ENCODE measurements at regions not wholly inside any gene's neighbourhood (a gene's known extent, or its start where the extent isn't known, plus 50 kb on each side); places are given as distances from the start of the nearest gene placed in this dataset.
"Not testable (repeated sequence)": the region's sequence is repeated elsewhere in the genome, so short reads cannot be mapped to it uniquely, and the experiment has no call there.

DNA sequence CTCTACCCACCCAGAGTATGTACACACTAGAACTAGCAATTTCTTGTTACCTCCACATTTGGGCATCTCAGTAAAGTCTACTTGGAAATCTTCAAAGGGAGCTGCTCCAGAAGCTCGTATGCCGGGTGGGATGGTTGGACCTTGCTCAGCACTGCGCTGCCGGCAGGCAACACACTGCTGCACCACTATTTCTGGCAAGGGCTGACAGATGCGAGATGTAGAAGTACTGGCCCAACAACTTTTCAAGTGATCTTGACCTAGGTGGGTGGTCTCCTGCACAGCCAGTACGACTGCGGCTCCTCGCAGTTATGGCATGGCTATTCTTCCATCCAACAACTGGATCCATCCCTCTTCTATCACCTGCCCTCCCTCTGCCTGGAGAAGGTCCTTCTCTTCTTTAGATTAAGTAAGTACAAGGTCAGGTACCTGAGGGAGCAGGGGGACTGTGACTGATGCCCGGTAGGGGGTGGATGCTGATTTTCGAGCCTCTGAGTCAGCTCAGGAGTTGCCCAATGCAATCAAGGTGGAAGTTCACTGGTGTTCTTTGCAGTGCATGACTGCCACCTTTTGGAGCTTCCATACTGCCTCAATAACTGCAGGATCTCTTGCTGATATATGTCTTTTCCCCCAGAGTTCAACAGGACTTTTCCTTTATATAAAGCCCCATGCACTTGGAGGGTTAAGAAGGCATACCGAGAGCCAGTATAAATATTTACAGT lies 100.4 kb upstream of the SLC1A4 start:
- TF ChIP-seq EP300 (IDR thresholded peaks at IDR 0.05), result no peak
- TF ChIP-seq, protein P1, sequence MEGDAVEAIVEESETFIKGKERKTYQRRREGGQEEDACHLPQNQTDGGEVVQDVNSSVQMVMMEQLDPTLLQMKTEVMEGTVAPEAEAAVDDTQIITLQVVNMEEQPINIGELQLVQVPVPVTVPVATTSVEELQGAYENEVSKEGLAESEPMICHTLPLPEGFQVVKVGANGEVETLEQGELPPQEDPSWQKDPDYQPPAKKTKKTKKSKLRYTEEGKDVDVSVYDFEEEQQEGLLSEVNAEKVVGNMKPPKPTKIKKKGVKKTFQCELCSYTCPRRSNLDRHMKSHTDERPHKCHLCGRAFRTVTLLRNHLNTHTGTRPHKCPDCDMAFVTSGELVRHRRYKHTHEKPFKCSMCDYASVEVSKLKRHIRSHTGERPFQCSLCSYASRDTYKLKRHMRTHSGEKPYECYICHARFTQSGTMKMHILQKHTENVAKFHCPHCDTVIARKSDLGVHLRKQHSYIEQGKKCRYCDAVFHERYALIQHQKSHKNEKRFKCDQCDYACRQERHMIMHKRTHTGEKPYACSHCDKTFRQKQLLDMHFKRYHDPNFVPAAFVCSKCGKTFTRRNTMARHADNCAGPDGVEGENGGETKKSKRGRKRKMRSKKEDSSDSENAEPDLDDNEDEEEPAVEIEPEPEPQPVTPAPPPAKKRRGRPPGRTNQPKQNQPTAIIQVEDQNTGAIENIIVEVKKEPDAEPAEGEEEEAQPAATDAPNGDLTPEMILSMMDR (IDR thresholded peaks at IDR 0.05), result no peak
- TF ChIP-seq POLR2A (IDR thresholded peaks at IDR 0.05), result no peak
- peaks cover 0 to 7% of the 10 kb centered on the region in 2 donors for H3K27me3 ChIP-seq
- no peak overlapping the region for H3K27ac ChIP-seq
- no peaks in the 10 kb centered on the region for H3K36me3 ChIP-seq
- H3K9me3 ChIP-seq, result peaks cover 0 to 9% (median 0%) of the 10 kb centered on the region in 4 donors
- H3K4me3 ChIP-seq, result no peak overlapping the region
- WGBS, 2 donors, result 80 to 82% methylated on average over 11 of the region's 11 CpGs
- no peak for DNase-seq (ENCODE audit: low spot score in 2 of 2)
- no peaks in the 10 kb centered on the region for H3K4me1 ChIP-seq

DNA sequence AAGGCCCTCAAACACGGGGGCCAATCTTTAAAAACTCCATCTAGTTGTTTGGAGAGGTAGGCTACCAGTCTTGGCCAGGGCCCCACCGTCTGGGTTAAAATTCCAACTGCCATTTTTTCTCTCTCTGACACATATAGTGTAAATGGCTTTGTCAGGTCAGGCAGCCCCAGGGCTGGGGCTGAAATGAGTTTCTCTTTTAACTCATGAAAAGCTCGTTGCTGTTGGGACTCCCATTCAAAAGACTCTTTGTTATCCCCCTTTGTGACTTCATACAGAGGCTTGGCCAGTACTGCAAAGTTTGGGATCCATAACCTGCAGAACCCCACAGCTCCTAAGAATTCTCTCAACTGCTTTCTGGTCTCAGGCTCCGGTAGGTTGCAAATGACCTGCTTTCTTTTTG lies 99.4 kb upstream of the SLC1A4 start:
- peaks cover 0 to 7% of the 10 kb centered on the region in 2 donors for H3K27me3 ChIP-seq
- 46 to 54% methylated on average over 4 of the region's 4 CpGs for WGBS, 2 donors
- H3K27ac ChIP-seq, result no peak overlapping the region
- H3K36me3 ChIP-seq, result no peaks in the 10 kb centered on the region
- peaks cover 0 to 9% (median 0%) of the 10 kb centered on the region in 4 donors for H3K9me3 ChIP-seq
- TF ChIP-seq POLR2A (IDR thresholded peaks at IDR 0.05) (no peak), EP300 (IDR thresholded peaks at IDR 0.05) (no peak)
- TF ChIP-seq, protein P1 (IDR thresholded peaks at IDR 0.05), result no peak
- H3K4me3 ChIP-seq, result no peak overlapping the region
- no peak for DNase-seq (ENCODE audit: low spot score in 2 of 2)
- H3K4me1 ChIP-seq, result no peaks in the 10 kb centered on the region

DNA sequence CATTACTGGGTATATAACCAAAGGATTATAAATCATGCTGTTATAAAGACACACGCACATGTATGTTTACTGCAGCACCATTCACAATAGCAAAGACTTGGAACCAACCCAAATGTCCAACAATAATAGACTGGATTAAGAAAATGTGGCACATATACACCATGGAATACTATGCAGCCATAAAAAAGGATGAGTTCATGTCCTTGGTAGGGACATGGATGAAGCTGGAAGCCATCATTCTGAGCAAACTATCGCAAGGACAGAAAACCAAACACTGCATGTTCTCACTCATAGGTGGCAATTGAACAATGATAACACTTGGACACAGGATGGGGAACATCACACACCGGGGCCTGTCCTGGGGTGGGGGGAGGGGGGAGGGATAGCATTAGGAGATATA lies 92.6 kb upstream of the SLC1A4 start:
- not testable (repeated sequence) for H3K9me3 ChIP-seq; H3K27ac ChIP-seq; H3K36me3 ChIP-seq; H3K4me3 ChIP-seq; H3K27me3 ChIP-seq; DNase-seq (ENCODE audit: low spot score in 2 of 2); H3K4me1 ChIP-seq
- WGBS, 2 donors, result 90 to 93% methylated on average over 3 of the region's 3 CpGs

DNA sequence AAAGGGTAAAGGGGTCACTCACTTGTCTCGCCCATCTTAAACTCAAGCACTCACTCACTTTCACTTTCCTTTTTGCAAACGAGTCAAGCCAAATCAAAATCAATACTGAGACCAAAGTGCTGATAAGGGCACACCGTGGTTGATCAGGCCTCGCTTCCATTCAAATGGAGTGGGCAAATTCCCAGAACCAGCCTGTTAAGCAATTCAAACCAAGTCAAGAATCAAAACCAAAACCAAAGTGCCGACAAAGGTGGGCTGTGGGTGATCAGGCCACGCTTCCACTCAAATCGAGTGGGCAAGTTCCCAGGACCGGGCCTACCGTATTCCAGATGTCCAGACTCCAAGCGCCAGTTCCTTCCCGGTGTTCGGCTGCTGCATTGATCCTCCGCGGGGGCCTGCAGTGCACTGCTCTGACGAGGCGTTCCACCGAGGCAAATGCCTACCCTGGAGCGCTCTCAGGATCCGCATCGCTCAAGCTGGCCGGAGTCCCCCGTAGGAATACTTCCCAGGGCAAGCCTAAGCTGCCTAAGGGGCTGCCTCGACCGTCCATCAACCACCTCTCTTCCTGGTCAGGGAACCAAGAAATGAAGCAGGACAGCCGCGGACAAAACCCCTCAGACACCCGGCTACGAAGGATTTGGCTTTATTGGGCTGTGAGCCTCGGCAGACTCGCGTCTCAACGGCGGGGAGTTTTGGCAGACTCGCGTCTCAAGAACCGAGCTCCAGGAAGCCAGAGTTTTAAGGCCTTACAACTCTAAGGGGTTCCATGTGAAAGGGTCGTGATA lies 89.9 kb upstream of the SLC1A4 start:
- Histone ChIP-seq H3K4me3 (no peak overlapping the region), H3K27me3 (no peaks in the 10 kb centered on the region), H3K4me1 (peaks cover 0 to 7% (median 0%) of the 10 kb centered on the region in 4 donors), H3K9me3 (peaks cover 0 to 5% (median 0%) of the 10 kb centered on the region in 4 donors), H3K36me3 (no peaks in the 10 kb centered on the region), H3K27ac (no peak overlapping the region)
- 85 to 92% methylated on average over 37 of the region's 37 CpGs for WGBS, 2 donors
- no peak for TF ChIP-seq EP300 (IDR thresholded peaks at IDR 0.05)
- no peak for DNase-seq (ENCODE audit: low spot score in 2 of 2)

DNA sequence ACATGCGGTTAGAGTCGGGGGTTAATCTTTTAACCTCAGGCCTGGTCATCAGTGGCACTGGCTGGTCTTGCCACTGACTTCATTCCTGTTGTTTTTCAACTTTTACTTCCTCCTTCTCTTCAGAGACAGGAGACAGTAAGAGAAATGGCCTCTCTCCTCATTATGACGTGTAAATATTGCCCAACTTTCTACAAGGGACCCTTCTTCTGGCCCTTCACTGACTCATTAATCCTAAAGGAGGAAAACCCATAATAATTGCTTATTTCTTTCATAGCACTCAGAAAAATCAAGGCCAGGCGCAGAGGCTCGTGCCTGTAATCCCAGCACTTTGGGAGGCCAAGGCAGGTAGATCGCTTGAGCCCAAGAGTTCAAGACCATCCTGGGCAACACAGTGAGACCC lies 89.3 kb upstream of the SLC1A4 start:
- 90% methylated on average over 6 of the region's 6 CpGs for WGBS, 2 donors
- H3K27me3 ChIP-seq; H3K36me3 ChIP-seq; H3K27ac ChIP-seq; H3K4me3 ChIP-seq; DNase-seq (ENCODE audit: low spot score in 2 of 2); H3K9me3 ChIP-seq: not testable (repeated sequence)
- H3K4me1 ChIP-seq, result peaks cover 0 to 13% (median 0%) of the 10 kb centered on the region in 4 donors

DNA sequence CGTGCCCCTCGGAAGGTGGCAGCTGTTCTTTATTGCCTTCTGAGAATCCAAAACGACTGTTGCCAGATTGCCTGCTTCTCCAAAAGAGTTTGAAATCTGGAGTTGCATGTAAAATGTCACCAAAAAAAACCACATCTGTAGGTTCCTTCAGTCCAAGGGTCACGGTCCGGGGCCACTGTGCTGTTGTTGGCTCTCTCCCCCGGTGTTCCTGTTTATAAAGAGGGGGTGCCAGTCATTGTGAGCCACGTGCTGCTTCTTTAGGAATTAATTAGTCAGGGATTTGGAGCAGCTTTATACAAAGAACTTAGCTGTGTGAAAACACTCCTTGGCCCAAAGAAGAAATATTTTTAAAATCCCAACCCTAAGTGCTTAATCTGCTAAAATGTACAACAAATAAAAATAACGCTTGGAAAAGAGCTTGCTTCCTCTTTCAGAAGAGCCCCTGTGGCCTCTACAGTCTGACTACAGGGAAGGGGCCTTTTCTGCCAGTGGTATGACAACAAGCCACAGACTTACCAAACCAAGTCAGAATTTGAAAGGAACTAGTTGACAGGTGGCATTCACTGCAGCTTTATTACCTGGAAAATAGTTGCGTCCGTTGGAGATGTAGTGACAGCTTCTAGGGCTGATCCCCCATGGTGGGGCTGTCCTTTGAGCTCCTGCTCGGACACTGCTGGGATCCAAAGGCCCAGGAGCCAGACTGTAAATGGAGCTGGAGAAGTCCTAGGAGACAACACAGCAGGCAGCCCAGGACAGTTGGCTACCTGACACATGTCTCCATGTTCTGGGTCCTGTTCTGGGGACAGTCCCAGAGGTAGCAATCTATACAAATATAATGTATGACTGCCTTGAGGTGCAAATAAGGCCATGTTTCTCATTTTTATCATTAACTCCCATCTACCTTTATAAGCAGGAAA lies 84.5 kb upstream of the SLC1A4 start:
- Histone ChIP-seq H3K4me3 (no peak overlapping the region), H3K9me3 (peaks cover 0 to 5% (median 0%) of the 10 kb centered on the region in 4 donors), H3K36me3 (no peaks in the 10 kb centered on the region), H3K4me1 (peaks cover 0 to 23% (median 0%) of the 10 kb centered on the region in 4 donors), H3K27me3 (no peaks in the 10 kb centered on the region), H3K27ac (no peak overlapping the region)
- TF ChIP-seq, protein P1 (IDR thresholded peaks at IDR 0.05), result no peak
- TF ChIP-seq EP300 (IDR thresholded peaks at IDR 0.05), result no peak
- TF ChIP-seq POLR2A (IDR thresholded peaks at IDR 0.05), result no peak
- DNase-seq (ENCODE audit: low spot score in 2 of 2), result peak in 1 of 2 donors; percentile 21
- 33% methylated on average over 11 of the region's 11 CpGs for WGBS, 2 donors
